ENCODE measurements at regions not wholly inside any gene's neighbourhood (a gene's known extent, or its start where the extent isn't known, plus 50 kb on each side); places are given as distances from the start of the nearest gene placed in this dataset.

DNA sequence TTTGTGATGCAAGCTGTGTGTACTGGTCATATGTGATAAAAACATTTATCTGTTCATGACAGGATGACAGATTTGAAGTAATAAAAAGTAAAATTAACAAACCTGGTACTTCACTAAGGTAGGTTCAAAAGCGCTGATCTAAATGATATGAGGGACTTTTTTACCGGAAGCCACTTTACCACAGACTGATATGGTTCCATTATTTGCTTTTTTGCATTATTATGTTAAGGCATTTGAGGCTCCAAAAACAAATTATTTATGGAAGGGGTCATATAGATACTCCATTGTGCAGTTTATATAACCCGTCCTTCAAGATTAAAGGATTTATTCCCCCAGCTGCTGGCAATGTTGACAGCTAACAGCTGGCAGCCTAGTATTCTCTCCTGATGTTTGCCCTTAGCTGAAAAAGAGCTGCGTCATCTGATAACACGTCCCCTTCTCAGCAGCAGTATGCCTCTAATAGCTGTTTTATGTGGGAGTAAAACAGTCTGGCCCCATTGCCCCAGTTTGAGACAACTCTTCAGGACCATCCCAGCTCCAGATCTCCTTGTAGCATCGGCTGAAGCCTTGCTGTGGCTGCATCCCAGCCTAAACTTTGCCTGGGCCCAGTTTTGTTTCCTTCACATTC lies 84.8 kb upstream of the XIRP2 start:
- Histone ChIP-seq H3K4me3 (ENCODE audit: insufficient read depth, low read depth, low read length) (no peak overlapping the region), H3K9ac (ENCODE audit: low read depth, low read length) (peak overlapping the region; percentile 12; the same call in 1 of the 2 replicates), H3K9me1 (ENCODE audit: insufficient read depth, low read length) (no peaks in the 10 kb centered on the region), H3K56ac (ENCODE audit: extremely low read depth, insufficient read depth, low read length) (no peak overlapping the region), H3K36me3 (ENCODE audit: control insufficient read depth, insufficient read depth, low read length) (no peaks in the 10 kb centered on the region), H3K18ac (ENCODE audit: low read depth, low read length) (peak overlapping the region; percentile 66; the same call in 1 of the 2 replicates), H4K5ac (ENCODE audit: low read depth, low read length) (peak overlapping the region; percentile 8; the same call in 1 of the 2 replicates), H2AK5ac (ENCODE audit: low read depth, low read length) (no peak overlapping the region), H2BK120ac (ENCODE audit: low read depth, low read length) (0 out of 2 replicates have a peak overlapping the region, but pooled peaks have one; percentile 39), H3K79me1 (ENCODE audit: low read depth in 1 of 2, low read length in 2 of 2) (no peaks in the 10 kb centered on the region), H2BK5ac (ENCODE audit: low read depth, low read length, poor library complexity, severe bottlenecking) (no peak overlapping the region), H2BK15ac (ENCODE audit: low read depth, low read length) (no peak overlapping the region), H3K4ac (ENCODE audit: low read depth, low read length) (no peak overlapping the region), H2AK9ac (replicated peaks; ENCODE audit: low read depth, low read length, poor library complexity) (no peak overlapping the region), H3K23ac (ENCODE audit: low read depth, low read length) (no peak overlapping the region), H2AFZ (replicated peaks; ENCODE audit: low read length, poor library complexity) (peak overlapping the region; percentile 76), H4K20me1 (ENCODE audit: insufficient read depth, low read length) (no peaks in the 10 kb centered on the region), H4K91ac (ENCODE audit: insufficient read depth, low read depth, low read length) (no peak overlapping the region), H3K14ac (replicated peaks; ENCODE audit: low read depth, low read length) (no peak overlapping the region; the same call in 1 of the 2 replicates), H3K9me3 (ENCODE audit: control insufficient read depth, insufficient read depth, low read length) (no peaks in the 10 kb centered on the region; the same call in 1 of the 2 replicates), H4K8ac (ENCODE audit: low read depth in 2 of 2, low read length in 2 of 2) (peak overlapping the region in 1 of 2 experiments; percentile 53; a peak in 1 of 4 replicates), H2BK20ac (ENCODE audit: low read depth, low read length) (no peak overlapping the region), H3K27me3 (ENCODE audit: control insufficient read depth, insufficient read depth, low read length) (no peaks in the 10 kb centered on the region), H3K4me2 (ENCODE audit: low read depth, low read length) (peak overlapping the region; percentile 51), H3K27ac (ENCODE audit: insufficient read depth, low read length) (peak overlapping the region; percentile 56; the same call in 1 of the 2 replicates), H3K4me1 (ENCODE audit: control insufficient read depth, insufficient read depth, low read length) (0 out of 2 replicates have a peak, but pooled peaks cover 2% of the 10 kb centered on the region)
- ChIA-PET CTCF (no interaction called here), POLR2A (ENCODE audit: unreplicated experiment) (no interaction called here)
- in situ Hi-C loops (cut with MboI; ENCODE audit: low sequenced_read_pairs) = no loop called here
- intact Hi-C loops (cut with micrococcal nuclease) = no loop called here
- no peak for TF ChIP-seq MAZ (IDR thresholded peaks at IDR 0.05; ENCODE audit: borderline replicate concordance, low read depth, low read length)
- no peak for TF ChIP-seq POLR2A (IDR thresholded peaks at IDR 0.05; ENCODE audit: low read depth, low read length)
- no peak for TF ChIP-seq CTCF (conservative IDR thresholded peaks at IDR 0.05; ENCODE audit: low read depth, low read length)
- no peak for TF ChIP-seq CHD1 (IDR thresholded peaks at IDR 0.05; ENCODE audit: low read depth, low read length)
- no peak for TF ChIP-seq MXI1 (IDR thresholded peaks at IDR 0.05; ENCODE audit: borderline replicate concordance, low read depth, low read length)
- TF ChIP-seq USF2 (IDR thresholded peaks at IDR 0.05; ENCODE audit: low read depth, low read length) = no peak
- peak; percentile 44; the same call in 1 of the 2 replicates for TF ChIP-seq MAFK (IDR thresholded peaks at IDR 0.05; ENCODE audit: low read depth, low read length)
- TF ChIP-seq CEBPB (IDR thresholded peaks at IDR 0.05; ENCODE audit: low read depth, low read length) = no peak
- TF ChIP-seq ELK1 (IDR thresholded peaks at IDR 0.05; ENCODE audit: borderline replicate concordance, low read depth, low read length) = no peak
- TF ChIP-seq SMC3 (IDR thresholded peaks at IDR 0.05; ENCODE audit: low read depth, low read length) = no peak
- no peak for TF ChIP-seq RFX5 (IDR thresholded peaks at IDR 0.05; ENCODE audit: low read depth, low read length)
- TF ChIP-seq BHLHE40 (IDR thresholded peaks at IDR 0.05; ENCODE audit: low read depth, low read length) = no peak
- peak; percentile 69; the same call in 1 of the 2 replicates for TF ChIP-seq NFE2L2 (IDR thresholded peaks at IDR 0.05; ENCODE audit: low read depth, low read length)
- no peak for TF ChIP-seq FOS (IDR thresholded peaks at IDR 0.05; ENCODE audit: low read depth, low read length)
- dilution Hi-C loops (cut with HindIII; ENCODE audit: low sequenced_read_pairs, unreplicated experiment) = no loop called here
- peak; percentile 87 for ATAC-seq (ENCODE audit: low read depth)
- DNase-seq = peak; percentile 48
- no CpG with 5 or more reads among the region's 6 CpGs for WGBS, 2 experiments (ENCODE audit: extremely low coverage in 2 of 2, insufficient read length in 1 of 2)
- no TSS peak for BruUV-seq (replicated peaks)
